PFSK-1 (cell line): ENCODE measurements at regions not wholly inside any gene's neighbourhood (a gene's known extent, or its start where the extent isn't known, plus 50 kb on each side); places are given as distances from the start of the nearest gene placed in this dataset.

ENCODE experiments used
- POLR2AphosphoS5 ChIP-seq: IDR thresholded peaks from 2 replicates; pipeline ENCODE4 v1.6.1; 2012; ENCODE audit warnings: low read depth, mild to moderate bottlenecking, control low read depth, low read length, moderate library complexity
- SIN3A ChIP-seq: IDR thresholded peaks from 2 replicates; pipeline ENCODE4 v1.6.1; 2012; ENCODE audit warnings: mild to moderate bottlenecking, low read length, moderate library complexity, borderline replicate concordance; ENCODE audit not compliant: insufficient read depth
- TAF1 ChIP-seq: IDR thresholded peaks from 2 replicates; pipeline ENCODE4 v1.6.1; 2012; ENCODE audit warnings: low read length, control low read depth, borderline replicate concordance; ENCODE audit not compliant: insufficient read depth
- TF ChIP-seq, protein P1 (sequence below), 2 experiments: IDR thresholded peaks; 2 replicates each; pipeline versions ENCODE4 v1.6.1 to v1.8.0; 2011 to 2012; ENCODE audit warnings: low read depth in 2 of 2, low read length in 2 of 2, control low read depth in 1 of 2, inconsistent platforms in 1 of 2, mild to moderate bottlenecking in 1 of 2, moderate library complexity in 1 of 2; ENCODE audit not compliant: insufficient read depth in 1 of 2

DNA sequence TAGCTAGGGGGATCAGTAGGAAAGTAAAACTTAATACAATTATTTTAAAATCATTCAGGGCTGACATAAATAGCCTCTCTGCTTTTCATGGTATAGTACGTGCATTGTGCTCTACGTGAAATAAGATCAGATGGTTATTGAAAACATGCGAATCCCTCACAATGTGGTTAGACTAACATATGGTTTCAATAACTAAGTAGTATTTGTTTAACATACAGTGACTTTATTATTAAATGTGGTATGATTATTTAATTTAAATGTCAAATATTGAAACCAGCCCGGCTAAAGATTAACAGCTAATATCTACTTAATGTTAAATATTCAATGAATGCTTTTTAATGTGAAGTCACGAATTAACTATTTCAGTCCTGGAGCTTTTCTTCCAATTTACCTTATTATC lies 473.9 kb upstream of the THBS1 start:
- TF ChIP-seq TAF1 (no peak), POLR2AphosphoS5 (no peak), SIN3A (no peak)
- TF ChIP-seq, protein P1, sequence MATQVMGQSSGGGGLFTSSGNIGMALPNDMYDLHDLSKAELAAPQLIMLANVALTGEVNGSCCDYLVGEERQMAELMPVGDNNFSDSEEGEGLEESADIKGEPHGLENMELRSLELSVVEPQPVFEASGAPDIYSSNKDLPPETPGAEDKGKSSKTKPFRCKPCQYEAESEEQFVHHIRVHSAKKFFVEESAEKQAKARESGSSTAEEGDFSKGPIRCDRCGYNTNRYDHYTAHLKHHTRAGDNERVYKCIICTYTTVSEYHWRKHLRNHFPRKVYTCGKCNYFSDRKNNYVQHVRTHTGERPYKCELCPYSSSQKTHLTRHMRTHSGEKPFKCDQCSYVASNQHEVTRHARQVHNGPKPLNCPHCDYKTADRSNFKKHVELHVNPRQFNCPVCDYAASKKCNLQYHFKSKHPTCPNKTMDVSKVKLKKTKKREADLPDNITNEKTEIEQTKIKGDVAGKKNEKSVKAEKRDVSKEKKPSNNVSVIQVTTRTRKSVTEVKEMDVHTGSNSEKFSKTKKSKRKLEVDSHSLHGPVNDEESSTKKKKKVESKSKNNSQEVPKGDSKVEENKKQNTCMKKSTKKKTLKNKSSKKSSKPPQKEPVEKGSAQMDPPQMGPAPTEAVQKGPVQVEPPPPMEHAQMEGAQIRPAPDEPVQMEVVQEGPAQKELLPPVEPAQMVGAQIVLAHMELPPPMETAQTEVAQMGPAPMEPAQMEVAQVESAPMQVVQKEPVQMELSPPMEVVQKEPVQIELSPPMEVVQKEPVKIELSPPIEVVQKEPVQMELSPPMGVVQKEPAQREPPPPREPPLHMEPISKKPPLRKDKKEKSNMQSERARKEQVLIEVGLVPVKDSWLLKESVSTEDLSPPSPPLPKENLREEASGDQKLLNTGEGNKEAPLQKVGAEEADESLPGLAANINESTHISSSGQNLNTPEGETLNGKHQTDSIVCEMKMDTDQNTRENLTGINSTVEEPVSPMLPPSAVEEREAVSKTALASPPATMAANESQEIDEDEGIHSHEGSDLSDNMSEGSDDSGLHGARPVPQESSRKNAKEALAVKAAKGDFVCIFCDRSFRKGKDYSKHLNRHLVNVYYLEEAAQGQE (IDR thresholded peaks at IDR 0.05; ENCODE audit: insufficient read depth in 1 of 2, low read depth in 2 of 2, low read length in 2 of 2) = no peak
